ENCODE measurements at regions not wholly inside any gene's neighbourhood (a gene's known extent, or its start where the extent isn't known, plus 50 kb on each side); places are given as distances from the start of the nearest gene placed in this dataset.

GRCh38 chr3:104685492-104685891, 681.2 kb upstream of the ALCAM start:
- H3K27ac ChIP-seq (ENCODE audit: low read depth, low read length), result no peak overlapping the region
- H3K4me3 ChIP-seq (ENCODE audit: low read length), result no peak overlapping the region
- H3K27me3 ChIP-seq (ENCODE audit: control insufficient read depth, insufficient read depth, low read length), result no peaks in the 10 kb centered on the region
- no peaks in the 10 kb centered on the region for H3K36me3 ChIP-seq (ENCODE audit: control insufficient read depth, insufficient read depth, low read length)
- H3K9ac ChIP-seq (ENCODE audit: low read length), result no peak overlapping the region
- H3K4me1 ChIP-seq (ENCODE audit: control insufficient read depth, insufficient read depth, low read length), result no peaks in the 10 kb centered on the region

- Histone ChIP-seq H3K27me3 (ENCODE audit: control insufficient read depth, insufficient read depth, low read length) (no peaks in the 10 kb centered on the region), H3K27ac (ENCODE audit: low read depth, low read length) (no peak overlapping the region), H3K9ac (ENCODE audit: low read length) (no peak overlapping the region), H3K4me3 (ENCODE audit: low read length) (no peak overlapping the region), H3K36me3 (ENCODE audit: control insufficient read depth, insufficient read depth, low read length) (no peaks in the 10 kb centered on the region), H3K4me1 (ENCODE audit: control insufficient read depth, insufficient read depth, low read length) (no peaks in the 10 kb centered on the region)
Measured at GRCh38 chr3:104687362-104687761, 679.3 kb upstream of the ALCAM start.

DNA sequence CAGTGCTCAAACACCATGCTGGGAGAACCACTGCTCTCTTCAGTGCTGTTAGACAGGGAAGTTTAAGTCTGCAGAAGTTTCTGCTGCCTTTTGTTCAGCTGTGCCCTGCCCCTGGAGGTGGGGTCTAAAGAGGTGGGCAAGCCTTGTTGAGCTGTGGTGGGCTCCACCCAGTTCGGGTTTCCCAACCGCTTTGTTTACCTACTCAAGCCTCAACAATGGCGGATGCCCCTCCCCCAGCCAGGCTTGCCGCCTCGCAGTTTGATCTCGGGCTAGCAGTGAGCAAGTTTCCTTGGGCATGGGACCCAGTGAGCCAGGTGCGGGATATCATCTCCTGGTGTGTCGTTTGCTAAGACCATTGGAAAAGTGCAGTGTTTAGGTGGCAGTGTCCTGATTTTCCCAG, 670.2 kb upstream of the ALCAM start:
- H3K27ac ChIP-seq (ENCODE audit: low read depth, low read length), result no peak overlapping the region
- H3K4me1 ChIP-seq (ENCODE audit: control insufficient read depth, insufficient read depth, low read length), result no peaks in the 10 kb centered on the region
- no peaks in the 10 kb centered on the region for H3K36me3 ChIP-seq (ENCODE audit: control insufficient read depth, insufficient read depth, low read length)
- H3K9ac ChIP-seq (ENCODE audit: low read length), result no peak overlapping the region
- H3K4me3 ChIP-seq (ENCODE audit: low read length), result no peak overlapping the region
- no peaks in the 10 kb centered on the region for H3K27me3 ChIP-seq (ENCODE audit: control insufficient read depth, insufficient read depth, low read length)

DNA sequence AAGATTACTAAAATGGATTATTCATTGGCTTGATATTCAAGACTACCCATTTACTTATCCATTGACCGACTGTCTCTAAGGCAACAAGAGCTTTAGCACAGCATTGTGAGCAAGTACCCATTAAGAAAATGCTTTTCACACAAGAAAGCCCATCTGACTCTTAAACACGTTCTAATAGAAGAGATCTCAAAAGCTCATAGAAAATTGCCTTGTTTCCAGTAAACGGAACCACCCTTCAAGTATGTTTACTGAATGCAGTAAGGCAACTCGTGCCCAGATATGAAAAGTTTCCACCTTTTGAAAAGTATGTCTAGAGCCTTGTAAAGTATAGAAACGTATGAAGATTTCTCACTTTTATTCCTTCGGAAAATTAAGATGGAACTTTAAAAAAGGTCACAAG, 655.3 kb upstream of the ALCAM start:
- Histone ChIP-seq H3K36me3 (ENCODE audit: control insufficient read depth, insufficient read depth, low read length) (no peaks in the 10 kb centered on the region), H3K9ac (ENCODE audit: low read length) (no peak overlapping the region), H3K27ac (ENCODE audit: low read depth, low read length) (no peak overlapping the region), H3K27me3 (ENCODE audit: control insufficient read depth, insufficient read depth, low read length) (no peaks in the 10 kb centered on the region), H3K4me1 (ENCODE audit: control insufficient read depth, insufficient read depth, low read length) (no peaks in the 10 kb centered on the region), H3K4me3 (ENCODE audit: low read length) (no peak overlapping the region)

DNA sequence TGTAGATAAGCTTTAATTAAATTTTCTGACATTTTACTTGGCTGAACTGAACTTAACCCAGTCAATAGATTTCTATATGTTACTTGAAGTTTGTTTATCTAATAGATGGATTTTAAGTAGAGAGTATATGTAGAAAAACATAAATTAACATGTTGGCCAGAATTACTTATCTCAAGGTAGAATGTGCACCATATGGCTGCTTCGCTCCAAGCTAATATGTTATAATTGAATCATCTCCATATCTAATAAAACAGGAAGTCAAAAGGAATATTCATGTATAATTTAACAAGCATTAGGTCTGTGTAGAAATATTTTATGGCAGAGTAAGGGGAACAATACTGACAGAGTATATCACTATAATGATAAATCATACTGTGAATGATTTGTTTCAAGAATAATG, 650.7 kb upstream of the ALCAM start:
- no peak overlapping the region for H3K9ac ChIP-seq (ENCODE audit: low read length)
- no peaks in the 10 kb centered on the region for H3K36me3 ChIP-seq (ENCODE audit: control insufficient read depth, insufficient read depth, low read length)
- H3K27ac ChIP-seq (ENCODE audit: low read depth, low read length), result no peak overlapping the region

DNA sequence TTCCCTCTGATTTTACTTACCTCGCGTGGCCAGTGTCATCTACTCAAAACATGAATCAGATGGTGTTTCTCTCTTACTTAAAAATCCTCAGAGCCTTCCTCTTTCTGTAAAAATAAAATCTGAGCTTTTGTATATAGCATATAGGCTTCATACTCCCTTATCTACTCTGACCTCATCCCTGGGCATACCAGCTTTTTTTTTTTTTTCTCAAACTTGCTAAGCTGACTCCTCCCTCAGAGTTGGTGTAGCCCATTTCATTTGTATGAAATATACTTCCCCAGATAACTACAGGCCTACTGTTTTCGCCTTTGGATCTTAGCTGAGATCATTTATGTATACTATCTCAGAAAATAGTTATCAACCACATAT, 648.9 kb upstream of the ALCAM start:
- Histone ChIP-seq H3K27me3 (ENCODE audit: control insufficient read depth, insufficient read depth, low read length) (no peaks in the 10 kb centered on the region), H3K9ac (ENCODE audit: low read length) (no peak overlapping the region), H3K27ac (ENCODE audit: low read depth, low read length) (no peak overlapping the region), H3K4me3 (ENCODE audit: low read length) (no peak overlapping the region), H3K4me1 (ENCODE audit: control insufficient read depth, insufficient read depth, low read length) (no peaks in the 10 kb centered on the region), H3K36me3 (ENCODE audit: control insufficient read depth, insufficient read depth, low read length) (no peaks in the 10 kb centered on the region)

More for the DNA sequence above, 650.7 kb upstream of the ALCAM start:
- H3K27me3 ChIP-seq (ENCODE audit: control insufficient read depth, insufficient read depth, low read length), result no peaks in the 10 kb centered on the region
- no peaks in the 10 kb centered on the region for H3K4me1 ChIP-seq (ENCODE audit: control insufficient read depth, insufficient read depth, low read length)
- no peak overlapping the region for H3K4me3 ChIP-seq (ENCODE audit: low read length)

- H3K4me3 ChIP-seq (ENCODE audit: low read length), result no peak overlapping the region
- no peaks in the 10 kb centered on the region for H3K36me3 ChIP-seq (ENCODE audit: control insufficient read depth, insufficient read depth, low read length)
- H3K4me1 ChIP-seq (ENCODE audit: control insufficient read depth, insufficient read depth, low read length), result no peaks in the 10 kb centered on the region
- no peaks in the 10 kb centered on the region for H3K27me3 ChIP-seq (ENCODE audit: control insufficient read depth, insufficient read depth, low read length)
- no peak overlapping the region for H3K9ac ChIP-seq (ENCODE audit: low read length)
- no peak overlapping the region for H3K27ac ChIP-seq (ENCODE audit: low read depth, low read length)
Measured at GRCh38 chr3:104723000-104723399, 643.7 kb upstream of the ALCAM start.

- Histone ChIP-seq H3K27me3 (ENCODE audit: control insufficient read depth, insufficient read depth, low read length) (no peaks in the 10 kb centered on the region), H3K36me3 (ENCODE audit: control insufficient read depth, insufficient read depth, low read length) (no peaks in the 10 kb centered on the region), H3K9ac (ENCODE audit: low read length) (no peak overlapping the region), H3K4me1 (ENCODE audit: control insufficient read depth, insufficient read depth, low read length) (no peaks in the 10 kb centered on the region), H3K4me3 (ENCODE audit: low read length) (no peak overlapping the region), H3K27ac (ENCODE audit: low read depth, low read length) (no peak overlapping the region)
Measured at GRCh38 chr3:104731074-104731473, 635.6 kb upstream of the ALCAM start.

DNA sequence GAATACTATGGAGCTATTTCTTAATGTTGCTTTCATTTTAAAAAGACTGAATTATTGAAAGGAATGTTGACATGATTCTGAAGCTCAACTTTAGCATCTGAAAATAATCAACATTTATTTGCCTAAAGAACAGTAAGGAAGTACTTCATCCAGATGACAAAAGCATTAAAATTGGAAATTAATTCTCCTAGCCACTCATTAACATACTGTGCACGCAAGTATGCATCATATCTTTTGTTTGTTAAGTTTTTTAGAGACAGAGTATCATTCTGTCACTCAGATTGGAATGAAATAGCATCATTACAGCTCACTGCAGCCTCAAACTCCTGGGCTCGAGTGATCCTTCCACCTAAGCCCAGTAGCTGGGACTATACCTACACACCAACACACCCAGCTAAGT, 632.1 kb upstream of the ALCAM start:
- H3K27ac ChIP-seq (ENCODE audit: low read depth, low read length), result no peak overlapping the region
- no peaks in the 10 kb centered on the region for H3K27me3 ChIP-seq (ENCODE audit: control insufficient read depth, insufficient read depth, low read length)
- H3K36me3 ChIP-seq (ENCODE audit: control insufficient read depth, insufficient read depth, low read length), result no peaks in the 10 kb centered on the region
- H3K4me3 ChIP-seq (ENCODE audit: low read length), result no peak overlapping the region
- H3K4me1 ChIP-seq (ENCODE audit: control insufficient read depth, insufficient read depth, low read length), result no peaks in the 10 kb centered on the region
- H3K9ac ChIP-seq (ENCODE audit: low read length), result no peak overlapping the region

GRCh38 chr3:104735691-104736090, 631.0 kb upstream of the ALCAM start:
- Histone ChIP-seq H3K4me3 (ENCODE audit: low read length) (no peak overlapping the region), H3K9ac (ENCODE audit: low read length) (no peak overlapping the region), H3K36me3 (ENCODE audit: control insufficient read depth, insufficient read depth, low read length) (no peaks in the 10 kb centered on the region), H3K27me3 (ENCODE audit: control insufficient read depth, insufficient read depth, low read length) (no peaks in the 10 kb centered on the region), H3K27ac (ENCODE audit: low read depth, low read length) (no peak overlapping the region), H3K4me1 (ENCODE audit: control insufficient read depth, insufficient read depth, low read length) (no peaks in the 10 kb centered on the region)

DNA sequence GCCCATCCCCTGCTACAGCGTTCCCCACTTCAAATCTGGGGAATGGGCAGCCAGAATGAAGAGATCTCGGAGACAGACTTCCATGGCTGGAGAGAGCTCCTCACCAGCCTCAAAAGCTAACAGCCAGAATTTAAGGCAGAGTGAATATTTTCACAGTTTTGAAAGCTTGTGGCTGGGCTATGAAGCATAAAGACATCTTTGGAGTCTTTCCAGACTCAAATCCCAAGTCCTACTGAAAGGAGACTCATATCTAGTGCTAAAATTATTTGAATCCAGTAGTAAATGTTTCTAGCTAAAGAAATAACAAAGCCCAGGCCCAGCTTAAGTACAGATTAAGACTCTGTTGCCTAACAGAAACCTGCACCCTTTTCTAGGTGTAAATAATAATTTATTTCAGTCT, 628.4 kb upstream of the ALCAM start:
- no peaks in the 10 kb centered on the region for H3K27me3 ChIP-seq (ENCODE audit: control insufficient read depth, insufficient read depth, low read length)
- no peaks in the 10 kb centered on the region for H3K4me1 ChIP-seq (ENCODE audit: control insufficient read depth, insufficient read depth, low read length)
- no peak overlapping the region for H3K27ac ChIP-seq (ENCODE audit: low read depth, low read length)
- no peak overlapping the region for H3K4me3 ChIP-seq (ENCODE audit: low read length)
- no peak overlapping the region for H3K9ac ChIP-seq (ENCODE audit: low read length)
- H3K36me3 ChIP-seq (ENCODE audit: control insufficient read depth, insufficient read depth, low read length), result no peaks in the 10 kb centered on the region

DNA sequence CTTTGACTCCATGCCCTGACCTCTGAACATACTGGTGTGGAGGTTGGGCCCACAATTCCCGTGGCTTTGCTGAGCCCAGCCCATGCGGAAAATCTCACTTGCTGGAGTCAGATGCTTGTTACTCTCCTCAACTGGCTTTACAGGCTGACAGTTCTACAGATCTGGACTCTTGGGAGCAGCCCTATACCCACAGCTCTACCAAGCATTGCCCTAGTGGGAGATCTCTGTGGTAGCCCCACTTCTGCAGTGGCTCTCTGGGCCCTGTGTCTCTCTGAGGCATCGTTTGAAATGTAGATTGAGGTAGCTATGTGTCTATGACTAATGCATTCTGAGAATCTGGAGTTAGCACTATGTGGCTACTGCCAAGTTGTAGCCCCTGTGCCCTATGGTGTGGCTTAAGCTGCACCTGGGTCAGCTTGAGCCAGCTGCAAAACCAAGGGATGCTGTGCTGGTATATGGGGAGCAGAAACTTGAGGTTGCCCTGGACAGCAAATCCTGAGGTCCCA, 625.8 kb upstream of the ALCAM start:
- no peaks in the 10 kb centered on the region for H3K27me3 ChIP-seq (ENCODE audit: control insufficient read depth, insufficient read depth, low read length)
- H3K27ac ChIP-seq (ENCODE audit: low read depth, low read length), result no peak overlapping the region
- H3K9ac ChIP-seq (ENCODE audit: low read length), result no peak overlapping the region
- no peaks in the 10 kb centered on the region for H3K4me1 ChIP-seq (ENCODE audit: control insufficient read depth, insufficient read depth, low read length)
- H3K4me3 ChIP-seq (ENCODE audit: low read length), result no peak overlapping the region
- no peaks in the 10 kb centered on the region for H3K36me3 ChIP-seq (ENCODE audit: control insufficient read depth, insufficient read depth, low read length)

DNA sequence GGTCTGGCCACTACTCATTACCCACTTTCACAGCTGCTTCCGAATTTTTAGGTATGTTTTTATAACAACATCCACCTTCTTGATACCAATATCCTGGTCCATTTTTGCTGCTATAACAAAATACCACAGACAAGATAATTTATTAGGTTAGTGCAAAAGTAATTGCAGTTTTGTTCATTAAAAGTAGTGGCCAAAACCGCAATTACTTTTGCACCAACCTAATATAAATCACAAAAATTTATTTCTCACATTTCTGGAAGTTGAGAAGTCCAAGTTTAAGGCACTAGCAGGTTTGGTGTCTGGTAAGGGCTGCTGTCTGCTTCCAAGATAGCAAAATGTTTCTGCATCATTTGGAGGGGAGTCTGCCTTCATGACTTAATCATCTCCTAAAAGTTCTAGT, 624.7 kb upstream of the ALCAM start:
- no peaks in the 10 kb centered on the region for H3K36me3 ChIP-seq (ENCODE audit: control insufficient read depth, insufficient read depth, low read length)
- no peaks in the 10 kb centered on the region for H3K4me1 ChIP-seq (ENCODE audit: control insufficient read depth, insufficient read depth, low read length)
- no peak overlapping the region for H3K27ac ChIP-seq (ENCODE audit: low read depth, low read length)
- no peak overlapping the region for H3K9ac ChIP-seq (ENCODE audit: low read length)
- no peaks in the 10 kb centered on the region for H3K27me3 ChIP-seq (ENCODE audit: control insufficient read depth, insufficient read depth, low read length)
- no peak overlapping the region for H3K4me3 ChIP-seq (ENCODE audit: low read length)

Data from rectal smooth muscle tissue (tissue), 1 donor.